ENCODE measurements at regions not wholly inside any gene's neighbourhood (a gene's known extent, or its start where the extent isn't known, plus 50 kb on each side); places are given as distances from the start of the nearest gene placed in this dataset.
"Not testable (repeated sequence)": the region's sequence is repeated elsewhere in the genome, so short reads cannot be mapped to it uniquely, and the experiment has no call there.

GRCh38 chr15:95734422-95735316 is 595.8 kb upstream of the NR2F2 start:
- no peak for DNase-seq (ENCODE audit: low read depth, low spot score)

- DNase-seq (ENCODE audit: low read depth, low spot score), result no peak
Observed at GRCh38 chr15:95737060-95737459, 593.4 kb upstream of the NR2F2 start.

- DNase-seq (ENCODE audit: low read depth, low spot score), result no peak
Observed at GRCh38 chr15:95739131-95739530, 591.4 kb upstream of the NR2F2 start.

- DNase-seq (ENCODE audit: low read depth, low spot score), result no peak
Observed at GRCh38 chr15:95741830-95742229, 588.7 kb upstream of the NR2F2 start.

GRCh38 chr15:95742256-95742655 is 588.2 kb upstream of the NR2F2 start:
- DNase-seq (ENCODE audit: low read depth, low spot score), result no peak

- DNase-seq (ENCODE audit: low read depth, low spot score), result no peak
Observed at GRCh38 chr15:95742836-95743235, 587.7 kb upstream of the NR2F2 start.

- DNase-seq (ENCODE audit: low read depth, low spot score), result no peak
Observed at GRCh38 chr15:95757171-95757570, 573.3 kb upstream of the NR2F2 start.

GRCh38 chr15:95758451-95758850 is 572.0 kb upstream of the NR2F2 start:
- no peak for DNase-seq (ENCODE audit: low read depth, low spot score)

- no peak for DNase-seq (ENCODE audit: low read depth, low spot score)
Observed at GRCh38 chr15:95758851-95759250, 571.6 kb upstream of the NR2F2 start.

GRCh38 chr15:95760508-95760907 is 570.0 kb upstream of the NR2F2 start:
- DNase-seq (ENCODE audit: low read depth, low spot score), result no peak

- DNase-seq (ENCODE audit: low read depth, low spot score), result no peak
Observed at GRCh38 chr15:95761501-95762165, 568.9 kb upstream of the NR2F2 start.

- no peak for DNase-seq (ENCODE audit: low read depth, low spot score)
Observed at GRCh38 chr15:95763426-95763825, 567.1 kb upstream of the NR2F2 start.

GRCh38 chr15:95765161-95765560 is 565.3 kb upstream of the NR2F2 start:
- no peak for DNase-seq (ENCODE audit: low read depth, low spot score)

GRCh38 chr15:95770196-95770595 is 560.3 kb upstream of the NR2F2 start:
- DNase-seq (ENCODE audit: low read depth, low spot score), result no peak

GRCh38 chr15:95772982-95773381 is 557.5 kb upstream of the NR2F2 start:
- no peak for DNase-seq (ENCODE audit: low read depth, low spot score)

- no peak for DNase-seq (ENCODE audit: low read depth, low spot score)
Observed at GRCh38 chr15:95784508-95784907, 546.0 kb upstream of the NR2F2 start.

- not testable (repeated sequence) for DNase-seq (ENCODE audit: low read depth, low spot score)
Observed at GRCh38 chr15:95785276-95785675, 545.2 kb upstream of the NR2F2 start.

GRCh38 chr15:95793231-95793630 is 537.3 kb upstream of the NR2F2 start:
- no peak for DNase-seq (ENCODE audit: low read depth, low spot score)

- DNase-seq (ENCODE audit: low read depth, low spot score), result no peak
Observed at GRCh38 chr15:95795386-95795785, 535.1 kb upstream of the NR2F2 start.

- DNase-seq (ENCODE audit: low read depth, low spot score), result peak; percentile 40
Observed at GRCh38 chr15:95799286-95800200, 531.0 kb upstream of the NR2F2 start.

GRCh38 chr15:95804484-95804883 is 526.0 kb upstream of the NR2F2 start:
- DNase-seq (ENCODE audit: low read depth, low spot score), result no peak

GRCh38 chr15:95812491-95812890 is 518.0 kb upstream of the NR2F2 start:
- no peak for DNase-seq (ENCODE audit: low read depth, low spot score)

Measured in brain pericyte (primary cell).